ENCODE measurements at regions not wholly inside any gene's neighbourhood (a gene's known extent, or its start where the extent isn't known, plus 50 kb on each side); places are given as distances from the start of the nearest gene placed in this dataset.

- TF ChIP-seq EZH2 (IDR thresholded peaks at IDR 0.05; ENCODE audit: borderline replicate concordance, low read length) (no peak), CTCF (IDR thresholded peaks at IDR 0.05; ENCODE audit: low read length) (no peak)
- Histone ChIP-seq H3K27ac (ENCODE audit: low read depth, low read length, poor library complexity, severe bottlenecking) (no peak overlapping the region), H3F3A (ENCODE audit: insufficient read depth, low read length) (no peaks in the 10 kb centered on the region), H3K4me2 (ENCODE audit: low read length) (no peak overlapping the region), H3K9me3 (ENCODE audit: low read length) (no peaks in the 10 kb centered on the region), H3K9ac (ENCODE audit: low read length) (no peak overlapping the region), H2AFZ (ENCODE audit: low read length) (no peak overlapping the region), H3K4me1 (ENCODE audit: insufficient read depth, low read length, severe bottlenecking) (no peaks in the 10 kb centered on the region), H3K4me3 (ENCODE audit: low read depth, low read length, poor library complexity, severe bottlenecking) (no peak overlapping the region), H3K79me2 (ENCODE audit: insufficient read depth, low read length) (no peaks in the 10 kb centered on the region), H3K9me2 (ENCODE audit: low read depth, low read length) (no peaks in the 10 kb centered on the region), H3K27me3 (ENCODE audit: insufficient read depth, low read length) (peaks cover 4% of the 10 kb centered on the region; the same call in 1 of the 2 replicates), H3K36me3 (ENCODE audit: insufficient read depth, low read length) (no peaks in the 10 kb centered on the region), H4K20me1 (ENCODE audit: insufficient read depth, low read length) (no peaks in the 10 kb centered on the region)
Observed at GRCh38 chr2:236501026-236501425, 68.6 kb upstream of the ACKR3 start.

GRCh38 chr2:236501531-236501930 is 68.1 kb upstream of the ACKR3 start:
- Histone ChIP-seq H3K27me3 (ENCODE audit: insufficient read depth, low read length) (peaks cover 4% of the 10 kb centered on the region; the same call in 1 of the 2 replicates), H2AFZ (ENCODE audit: low read length) (no peak overlapping the region), H3K9me2 (ENCODE audit: low read depth, low read length) (no peaks in the 10 kb centered on the region), H3K36me3 (ENCODE audit: insufficient read depth, low read length) (no peaks in the 10 kb centered on the region), H3K4me3 (ENCODE audit: low read depth, low read length, poor library complexity, severe bottlenecking) (no peak overlapping the region), H3K27ac (ENCODE audit: low read depth, low read length, poor library complexity, severe bottlenecking) (no peak overlapping the region), H4K20me1 (ENCODE audit: insufficient read depth, low read length) (no peaks in the 10 kb centered on the region), H3F3A (ENCODE audit: insufficient read depth, low read length) (no peaks in the 10 kb centered on the region), H3K79me2 (ENCODE audit: insufficient read depth, low read length) (no peaks in the 10 kb centered on the region), H3K4me1 (ENCODE audit: insufficient read depth, low read length, severe bottlenecking) (no peaks in the 10 kb centered on the region), H3K4me2 (ENCODE audit: low read length) (no peak overlapping the region), H3K9ac (ENCODE audit: low read length) (no peak overlapping the region), H3K9me3 (ENCODE audit: low read length) (no peaks in the 10 kb centered on the region)
- TF ChIP-seq CTCF (IDR thresholded peaks at IDR 0.05; ENCODE audit: low read length) (no peak), EZH2 (IDR thresholded peaks at IDR 0.05; ENCODE audit: borderline replicate concordance, low read length) (no peak)

GRCh38 chr2:236503100-236503499 is 66.5 kb upstream of the ACKR3 start:
- Histone ChIP-seq H3K27ac (ENCODE audit: low read depth, low read length, poor library complexity, severe bottlenecking) (no peak overlapping the region), H3K79me2 (ENCODE audit: insufficient read depth, low read length) (no peaks in the 10 kb centered on the region), H3K36me3 (ENCODE audit: insufficient read depth, low read length) (no peaks in the 10 kb centered on the region), H2AFZ (ENCODE audit: low read length) (no peak overlapping the region), H3K27me3 (ENCODE audit: insufficient read depth, low read length) (peaks cover 4% of the 10 kb centered on the region; the same call in 1 of the 2 replicates), H3K4me2 (ENCODE audit: low read length) (no peak overlapping the region), H3K9me3 (ENCODE audit: low read length) (no peaks in the 10 kb centered on the region), H3F3A (ENCODE audit: insufficient read depth, low read length) (no peaks in the 10 kb centered on the region), H3K4me3 (ENCODE audit: low read depth, low read length, poor library complexity, severe bottlenecking) (no peak overlapping the region), H3K4me1 (ENCODE audit: insufficient read depth, low read length, severe bottlenecking) (no peaks in the 10 kb centered on the region), H3K9me2 (ENCODE audit: low read depth, low read length) (no peaks in the 10 kb centered on the region), H3K9ac (ENCODE audit: low read length) (no peak overlapping the region), H4K20me1 (ENCODE audit: insufficient read depth, low read length) (no peaks in the 10 kb centered on the region)
- TF ChIP-seq EZH2 (IDR thresholded peaks at IDR 0.05; ENCODE audit: borderline replicate concordance, low read length) = no peak
- no peak for TF ChIP-seq CTCF (IDR thresholded peaks at IDR 0.05; ENCODE audit: low read length)

Measured in OCI-LY1 (cell line).